Spleen (tissue), 7 donors: ENCODE measurements at regions not wholly inside any gene's neighbourhood (a gene's known extent, or its start where the extent isn't known, plus 50 kb on each side); places are given as distances from the start of the nearest gene placed in this dataset.

ENCODE experiments used
- CTCF ChIP-seq, 11 experiments: fragments of 200-600 bp in 7 of 11; fragments of 450-650 bp in 4 of 11; sonication (generic) in 4 of 11; IDR thresholded peaks in 8 of 11; conservative IDR thresholded peaks in 3 of 11; 1 replicate in 7 of 11; 2 replicates in 4 of 11; pipeline versions ENCODE4 v1.4.0 to v1.8.0; 2016 to 2021; ENCODE audit warnings: antibody characterized with exemption in 11 of 11, inconsistent platforms in 4 of 11, mild to moderate bottlenecking in 1 of 11
- POLR2A ChIP-seq, 3 donors: fragments of 450-650 bp; IDR thresholded peaks; one replicate each; pipeline ENCODE4 v1.5.1; 2017; ENCODE audit warnings: antibody characterized with exemption in 3 of 3, mild to moderate bottlenecking in 1 of 3
- donor health status: DM: no; HTN: no; CAD: no; lungs with moderate emphysema.
- donor health status: DM: no; HTN: no; CAD: no.
- donor health status: DM: no; HTN: no; CAD: no.

- TF ChIP-seq POLR2A (IDR thresholded peaks at IDR 0.05) (no peak), CTCF (IDR thresholded peaks at IDR 0.05 in 8 of 11, conservative IDR thresholded peaks at IDR 0.05 in 3 of 11) (no peak)
Observed at GRCh38 chrX:43165343-43165920, 387.5 kb upstream of the PPP1R2C start.
